Heart left ventricle (tissue), 13 donors: ENCODE measurements at regions not wholly inside any gene's neighbourhood (a gene's known extent, or its start where the extent isn't known, plus 50 kb on each side); places are given as distances from the start of the nearest gene placed in this dataset.

Source experiments
- POLR2A ChIP-seq, 2 donors: fragments of 450-650 bp; IDR thresholded peaks; one replicate each; pipeline ENCODE4 v1.6.1; 2017; ENCODE audit warnings: antibody characterized with exemption in 2 of 2, mild to moderate bottlenecking in 2 of 2, moderate library complexity in 2 of 2
- TF ChIP-seq, protein P1 (sequence below), 12 donors: fragments of 200-600 bp; sonication (generic) in 4 of 12; IDR thresholded peaks; one replicate each; pipeline versions ENCODE4 v1.5.0 to v1.8.0; 2018 to 2022; ENCODE audit warnings: antibody characterized with exemption in 12 of 12, mild to moderate bottlenecking in 5 of 12
- donor health status: ischemic (EF 13 %, LVEDD 7.1; RV severe dilation, severe dysfunction).
- donor health status: DM: no; HTN: yes; CAD: no.
- donor health status: DM: no; HTN: no; CAD: no.
- donor health status: ischemic (EF 25% LVEDD 6.9; RV normal size, moderate dysfunction).
- donor health status: ischemic (EF 25% LVEDD 5.7; RV mildly dilated, moderate dysfunction).
- donor health status: ischemic (EF 35%, LVEDD 5.7; RV mildly dilated, moderate dysfunction).
- donor health status: nonischemic (EF 11% LVEDD 7.7; RV severe dilation, severe dysfunction).
- donor health status: DM: yes; HTN: yes; CAD: no.
- donor health status: PGD.
- donor health status: ischemic (EF 29% LVEDD 5.4; RV normal size, mild dysfunction).
- donor health status: nonischemic (EF 23%, LVEDD 6.1; RV moderate dilation, normal function).

DNA sequence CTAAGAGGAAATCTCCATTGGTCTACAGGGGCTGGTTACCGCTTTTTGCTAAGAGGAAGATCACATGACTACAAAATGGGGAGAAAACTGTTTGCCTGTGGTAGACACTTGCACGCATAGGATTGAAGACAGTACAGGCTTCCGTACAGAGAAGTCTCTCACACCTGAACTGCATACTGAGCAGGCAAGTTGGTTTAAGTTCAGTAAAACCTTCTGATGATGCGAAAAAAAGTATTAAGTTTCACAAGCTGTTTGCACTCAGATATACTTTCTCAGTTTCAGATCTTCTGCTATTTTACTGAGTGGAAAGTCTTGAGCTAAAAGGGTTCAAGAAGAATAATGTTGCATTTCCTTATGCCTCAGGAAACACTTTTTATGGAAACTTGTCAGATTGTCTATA lies 292.2 kb upstream of the MC4R start:
- TF ChIP-seq, protein P1, sequence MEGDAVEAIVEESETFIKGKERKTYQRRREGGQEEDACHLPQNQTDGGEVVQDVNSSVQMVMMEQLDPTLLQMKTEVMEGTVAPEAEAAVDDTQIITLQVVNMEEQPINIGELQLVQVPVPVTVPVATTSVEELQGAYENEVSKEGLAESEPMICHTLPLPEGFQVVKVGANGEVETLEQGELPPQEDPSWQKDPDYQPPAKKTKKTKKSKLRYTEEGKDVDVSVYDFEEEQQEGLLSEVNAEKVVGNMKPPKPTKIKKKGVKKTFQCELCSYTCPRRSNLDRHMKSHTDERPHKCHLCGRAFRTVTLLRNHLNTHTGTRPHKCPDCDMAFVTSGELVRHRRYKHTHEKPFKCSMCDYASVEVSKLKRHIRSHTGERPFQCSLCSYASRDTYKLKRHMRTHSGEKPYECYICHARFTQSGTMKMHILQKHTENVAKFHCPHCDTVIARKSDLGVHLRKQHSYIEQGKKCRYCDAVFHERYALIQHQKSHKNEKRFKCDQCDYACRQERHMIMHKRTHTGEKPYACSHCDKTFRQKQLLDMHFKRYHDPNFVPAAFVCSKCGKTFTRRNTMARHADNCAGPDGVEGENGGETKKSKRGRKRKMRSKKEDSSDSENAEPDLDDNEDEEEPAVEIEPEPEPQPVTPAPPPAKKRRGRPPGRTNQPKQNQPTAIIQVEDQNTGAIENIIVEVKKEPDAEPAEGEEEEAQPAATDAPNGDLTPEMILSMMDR (IDR thresholded peaks at IDR 0.05): no peak
- TF ChIP-seq POLR2A (IDR thresholded peaks at IDR 0.05): no peak
